SH-SY5Y (cell line): ENCODE measurements at regions not wholly inside any gene's neighbourhood (a gene's known extent, or its start where the extent isn't known, plus 50 kb on each side); places are given as distances from the start of the nearest gene placed in this dataset.

Experiments used
- GATA2 ChIP-seq: IDR thresholded peaks from 2 replicates; pipeline ENCODE4 v1.6.1; 2011; ENCODE audit warnings: mild to moderate bottlenecking, low read depth, low read length
- GATA3 ChIP-seq: IDR thresholded peaks from 2 replicates; pipeline ENCODE4 v1.6.1; 2011; ENCODE audit warnings: low read depth, mild to moderate bottlenecking, low read length, moderate library complexity

GRCh38 chr1:81654657-81655056 lies 146.1 kb upstream of the ADGRL2 start:
- TF ChIP-seq GATA2, result no peak
- no peak for TF ChIP-seq GATA3
